ENCODE measurements at regions not wholly inside any gene's neighbourhood (a gene's known extent, or its start where the extent isn't known, plus 50 kb on each side); places are given as distances from the start of the nearest gene placed in this dataset.

GRCh38 chr13:62598708-62599107 lies 1183.1 kb upstream of the PCDH20 start:
- TF ChIP-seq CTCF (IDR thresholded peaks at IDR 0.05) (no peak), POLR2A (IDR thresholded peaks at IDR 0.05) (no peak), POLR2AphosphoS5 (IDR thresholded peaks at IDR 0.05) (no peak), EP300 (IDR thresholded peaks at IDR 0.05) (no peak)

All from gastroesophageal sphincter (tissue), 3 donors.